H1 (cell line): ENCODE measurements at regions not wholly inside any gene's neighbourhood (a gene's known extent, or its start where the extent isn't known, plus 50 kb on each side); places are given as distances from the start of the nearest gene placed in this dataset.

ENCODE experiments used
- EGR1 ChIP-seq: IDR thresholded peaks from 2 replicates; pipeline ENCODE4 v1.6.1; 2011; ENCODE audit warnings: low read depth, low read length, borderline replicate concordance
- HDAC2 ChIP-seq, 2 experiments: fragments of 300-600 bp in 1 of 2; sonication (generic) in 1 of 2; IDR thresholded peaks; 2 replicates each; pipeline ENCODE4 v1.6.1; 2011 to 2012; ENCODE audit warnings: low read depth in 2 of 2, low read length in 2 of 2, mild to moderate bottlenecking in 2 of 2, moderate library complexity in 2 of 2, borderline replicate concordance in 1 of 2, inconsistent platforms in 1 of 2
- MAFK ChIP-seq: IDR thresholded peaks from 2 replicates; pipeline ENCODE4 v1.6.1; 2012; ENCODE audit warnings: low read depth, mild to moderate bottlenecking, improper control_type of control experiment, low read length
- POLR2A ChIP-seq, 2 experiments: IDR thresholded peaks; 1 replicate in 1 of 2; 2 replicates in 1 of 2; pipeline ENCODE4 v1.6.1; 2011; ENCODE audit warnings: low read depth in 2 of 2, low read length in 2 of 2, mild to moderate bottlenecking in 2 of 2; ENCODE audit errors: control extremely low read depth in 1 of 2
- POLR2AphosphoS5 ChIP-seq: IDR thresholded peaks from 2 replicates; pipeline ENCODE4 v1.6.1; 2011; ENCODE audit warnings: low read depth, low read length
- POU5F1 ChIP-seq: IDR thresholded peaks from 2 replicates; pipeline ENCODE4 v1.6.1; 2011; ENCODE audit warnings: low read depth, mild to moderate bottlenecking, low read length, moderate library complexity
- RFX5 ChIP-seq: IDR thresholded peaks from 2 replicates; pipeline ENCODE4 v1.6.1; 2011; ENCODE audit warnings: low read depth, low read length, improper control_type of control experiment, borderline replicate concordance
- SIN3A ChIP-seq, 2 experiments: IDR thresholded peaks in 1 of 2; conservative IDR thresholded peaks in 1 of 2; 2 replicates each; pipeline ENCODE4 v1.6.1; 2011 to 2012; ENCODE audit warnings: low read length in 2 of 2, improper control_type of control experiment in 1 of 2, low read depth in 1 of 2, mild to moderate bottlenecking in 1 of 2
- SIRT6 ChIP-seq: IDR thresholded peaks from one replicate; pipeline ENCODE4 v1.7.1; 2012; ENCODE audit warnings: low read length, inconsistent platforms
- TAF1 ChIP-seq: IDR thresholded peaks from 2 replicates; pipeline ENCODE4 v1.6.1; 2011; ENCODE audit warnings: mild to moderate bottlenecking, low read depth, low read length
- TAF7 ChIP-seq: optimal IDR thresholded peaks from 2 replicates; pipeline ENCODE3; 2011; ENCODE audit warnings: low read depth, mild to moderate bottlenecking, inconsistent platforms, low read length, moderate library complexity, borderline replicate concordance
- TF ChIP-seq, protein P1 (sequence below), 3 experiments: IDR thresholded peaks; 1 replicate in 2 of 3; 2 replicates in 1 of 3; pipeline versions ENCODE4 v1.5.1 to v1.6.1; 2011; ENCODE audit warnings: low read length in 3 of 3, mild to moderate bottlenecking in 3 of 3, inconsistent platforms in 2 of 3, low read depth in 1 of 3, moderate library complexity in 1 of 3; ENCODE audit not compliant: insufficient read depth in 1 of 3; ENCODE audit errors: control extremely low read depth in 1 of 3

DNA sequence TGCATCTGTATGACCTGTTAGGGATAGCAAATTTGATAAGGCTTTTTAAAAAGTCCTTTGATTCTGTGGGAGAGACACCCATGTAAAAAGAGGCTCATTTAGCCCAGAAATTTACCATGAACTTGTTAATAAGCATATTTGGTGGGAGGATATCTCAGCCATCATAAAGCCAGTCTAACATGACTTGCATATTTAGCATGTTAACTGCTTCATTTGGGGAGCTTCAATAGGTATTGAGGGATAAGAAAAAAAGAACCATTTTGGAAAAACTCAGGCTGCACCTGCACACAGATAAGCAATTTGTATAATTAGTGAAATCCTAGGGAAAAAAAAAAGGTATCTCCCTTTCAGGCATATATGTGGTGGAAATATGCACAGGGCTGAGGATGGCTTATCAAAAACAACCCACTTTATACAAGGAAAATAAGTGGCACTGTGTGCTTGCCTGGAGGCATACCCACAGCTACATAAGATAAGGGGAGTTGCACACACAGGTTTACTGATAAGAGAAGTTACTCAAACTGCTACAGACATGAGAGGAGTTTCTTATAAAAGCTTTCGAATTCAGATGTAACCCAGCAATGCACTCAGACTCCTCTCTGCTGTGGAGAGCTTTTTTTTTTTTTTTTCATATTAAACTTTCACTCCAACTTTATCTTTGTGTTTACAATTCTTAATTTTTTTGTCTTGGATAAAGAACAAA, 372.9 kb upstream of the RBMY1B start:
- no peak for TF ChIP-seq TAF7
- no peak for TF ChIP-seq EGR1
- no peak for TF ChIP-seq MAFK
- TF ChIP-seq POLR2A (IDR thresholded peaks at IDR 0.05; ENCODE audit: control extremely low read depth in 1 of 2, low read depth in 2 of 2, low read length in 2 of 2): no peak
- no peak for TF ChIP-seq RFX5
- no peak for TF ChIP-seq POLR2AphosphoS5
- no peak for TF ChIP-seq SIRT6
- TF ChIP-seq, protein P1, sequence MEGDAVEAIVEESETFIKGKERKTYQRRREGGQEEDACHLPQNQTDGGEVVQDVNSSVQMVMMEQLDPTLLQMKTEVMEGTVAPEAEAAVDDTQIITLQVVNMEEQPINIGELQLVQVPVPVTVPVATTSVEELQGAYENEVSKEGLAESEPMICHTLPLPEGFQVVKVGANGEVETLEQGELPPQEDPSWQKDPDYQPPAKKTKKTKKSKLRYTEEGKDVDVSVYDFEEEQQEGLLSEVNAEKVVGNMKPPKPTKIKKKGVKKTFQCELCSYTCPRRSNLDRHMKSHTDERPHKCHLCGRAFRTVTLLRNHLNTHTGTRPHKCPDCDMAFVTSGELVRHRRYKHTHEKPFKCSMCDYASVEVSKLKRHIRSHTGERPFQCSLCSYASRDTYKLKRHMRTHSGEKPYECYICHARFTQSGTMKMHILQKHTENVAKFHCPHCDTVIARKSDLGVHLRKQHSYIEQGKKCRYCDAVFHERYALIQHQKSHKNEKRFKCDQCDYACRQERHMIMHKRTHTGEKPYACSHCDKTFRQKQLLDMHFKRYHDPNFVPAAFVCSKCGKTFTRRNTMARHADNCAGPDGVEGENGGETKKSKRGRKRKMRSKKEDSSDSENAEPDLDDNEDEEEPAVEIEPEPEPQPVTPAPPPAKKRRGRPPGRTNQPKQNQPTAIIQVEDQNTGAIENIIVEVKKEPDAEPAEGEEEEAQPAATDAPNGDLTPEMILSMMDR (IDR thresholded peaks at IDR 0.05; ENCODE audit: control extremely low read depth in 1 of 3, insufficient read depth in 1 of 3, low read depth in 1 of 3, low read length in 3 of 3): no peak
- no peak for TF ChIP-seq POU5F1
- no peak for TF ChIP-seq SIN3A (conservative IDR thresholded peaks at IDR 0.05 in 1 of 2, IDR thresholded peaks at IDR 0.05 in 1 of 2; ENCODE audit: low read depth in 1 of 2, low read length in 2 of 2)
- no peak for TF ChIP-seq HDAC2 (IDR thresholded peaks at IDR 0.05; ENCODE audit: borderline replicate concordance in 1 of 2, low read depth in 2 of 2, low read length in 2 of 2)
- TF ChIP-seq TAF1: no peak
